GM12892 (cell line): ENCODE measurements at regions not wholly inside any gene's neighbourhood (a gene's known extent, or its start where the extent isn't known, plus 50 kb on each side); places are given as distances from the start of the nearest gene placed in this dataset.

Experiments
- POLR2A ChIP-seq: IDR thresholded peaks from 2 replicates; pipeline ENCODE4 v1.6.1; 2011; ENCODE audit warnings: low read depth, low read length, control low read depth
- POLR2AphosphoS5 ChIP-seq: IDR thresholded peaks from 2 replicates; pipeline ENCODE4 v1.6.1; 2011; ENCODE audit warnings: low read depth, low read length, control low read depth

GRCh38 chr9:95783426-95783975 is 92.0 kb upstream of the ERCC6L2 start:
- TF ChIP-seq POLR2AphosphoS5, result no peak
- TF ChIP-seq POLR2A, result no peak
